GM18873 (cell line): ENCODE measurements at regions not wholly inside any gene's neighbourhood (a gene's known extent, or its start where the extent isn't known, plus 50 kb on each side); places are given as distances from the start of the nearest gene placed in this dataset.
"Not testable (repeated sequence)": the region's sequence is repeated elsewhere in the genome, so short reads cannot be mapped to it uniquely, and the experiment has no call there.

Source experiments
- ATAC-seq: cut with Tn5 transposase; IDR thresholded peaks from one replicate; pipeline ENCODE4 v1.9.1; 2021; ENCODE audit warnings: mild to moderate bottlenecking, moderate library complexity, moderate number of reproducible peaks; ENCODE audit not compliant: unreplicated experiment, low FRiP score

DNA sequence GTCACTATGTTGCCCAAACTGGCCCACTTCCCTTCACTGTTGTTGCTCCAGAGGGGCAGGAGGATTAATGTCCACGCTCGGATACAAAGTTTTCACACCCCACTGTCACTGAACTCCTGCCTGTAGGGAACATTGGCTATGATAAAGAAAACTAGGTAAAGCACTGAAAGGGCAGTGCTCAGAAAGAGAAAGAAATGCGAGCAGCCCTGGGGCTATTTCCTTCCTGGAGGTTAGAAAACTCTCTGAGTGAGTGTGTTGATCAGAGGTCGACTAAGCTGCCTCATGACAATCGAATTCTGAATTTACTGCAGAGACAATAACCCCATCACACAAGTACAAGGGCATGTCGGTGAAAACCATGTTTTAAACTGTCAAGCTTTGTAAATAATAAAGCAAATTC, 227.2 kb upstream of the PITRM1 start:
- no peak for ATAC-seq

DNA sequence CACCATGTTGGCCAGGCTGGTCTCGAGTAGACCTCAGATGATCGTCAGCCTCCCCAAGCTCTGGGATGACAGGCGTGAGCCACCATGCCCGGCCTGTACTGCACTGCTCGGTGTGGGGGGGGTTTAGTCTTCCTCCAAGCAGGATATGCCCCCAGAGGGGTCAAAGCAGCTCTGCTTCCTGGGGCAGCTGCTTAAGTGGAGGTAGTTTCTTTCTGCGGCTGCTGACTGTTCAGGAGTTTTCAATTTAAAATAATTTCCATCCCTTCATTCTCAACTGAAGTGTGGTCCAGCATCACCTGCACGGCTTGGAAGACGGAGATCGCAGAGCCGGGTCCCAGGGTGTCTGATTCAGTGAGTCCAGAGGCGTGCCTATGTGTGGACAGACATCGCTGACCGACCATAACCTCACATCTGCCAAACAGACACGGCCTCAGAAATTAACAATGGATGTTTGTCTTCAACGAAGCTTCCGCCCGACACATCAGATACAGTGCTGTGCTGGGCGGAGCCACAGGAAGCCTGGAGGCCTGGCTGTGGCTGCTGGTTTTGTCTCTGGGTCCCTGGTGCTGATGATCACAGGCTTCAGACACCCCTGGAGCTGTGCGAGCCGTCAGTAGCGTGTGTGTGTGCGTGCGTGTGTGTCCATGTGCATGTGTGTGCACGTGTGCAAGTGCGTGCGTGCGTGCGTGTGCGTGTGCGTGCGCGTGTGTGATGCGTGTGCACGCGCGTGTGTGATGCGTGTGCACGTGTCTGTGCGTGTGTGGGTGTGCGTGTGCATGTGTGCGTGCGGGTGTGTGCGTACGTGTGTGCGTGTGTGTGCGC, 226.5 kb upstream of the PITRM1 start:
- no peak for ATAC-seq

DNA sequence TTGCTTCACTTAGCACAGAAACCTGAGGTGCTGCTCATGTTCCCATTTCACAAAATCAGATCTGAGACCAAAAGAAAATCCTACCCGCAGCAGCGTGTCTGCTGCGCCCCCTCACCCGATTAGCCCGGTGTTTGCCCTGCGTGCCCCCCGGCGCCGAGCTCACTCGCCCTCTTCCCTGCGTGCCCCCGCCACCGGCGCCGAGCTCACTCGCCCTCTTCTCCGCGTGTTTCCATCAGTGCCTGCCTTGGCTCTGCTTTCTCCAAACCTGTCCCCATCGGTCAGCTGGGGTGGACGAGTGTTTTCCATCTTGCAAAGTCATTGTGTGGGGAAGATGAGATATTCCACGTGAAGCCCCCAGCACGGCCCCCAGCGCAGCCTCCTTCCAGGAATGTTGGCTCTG, 225.3 kb upstream of the PITRM1 start:
- no peak for ATAC-seq

DNA sequence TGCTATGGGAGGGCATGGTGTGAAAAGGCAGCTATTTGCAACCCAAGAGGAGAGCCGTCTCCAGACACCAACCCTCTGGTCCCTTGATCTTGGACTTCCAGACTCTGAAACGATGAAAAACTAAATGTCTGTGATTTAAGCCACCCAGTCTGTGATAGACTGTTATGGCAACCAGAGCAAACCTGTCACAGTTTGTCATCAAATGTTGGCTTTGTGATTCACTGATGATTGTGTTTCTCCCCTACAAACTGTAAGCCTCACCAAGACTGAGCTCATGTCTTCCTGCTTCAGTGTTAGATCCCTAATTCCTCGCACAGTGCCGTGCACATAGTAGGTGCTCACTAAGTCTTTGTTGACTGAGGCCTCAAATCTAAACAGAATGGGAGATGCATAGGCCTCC, 224.6 kb upstream of the PITRM1 start:
- no peak for ATAC-seq

DNA sequence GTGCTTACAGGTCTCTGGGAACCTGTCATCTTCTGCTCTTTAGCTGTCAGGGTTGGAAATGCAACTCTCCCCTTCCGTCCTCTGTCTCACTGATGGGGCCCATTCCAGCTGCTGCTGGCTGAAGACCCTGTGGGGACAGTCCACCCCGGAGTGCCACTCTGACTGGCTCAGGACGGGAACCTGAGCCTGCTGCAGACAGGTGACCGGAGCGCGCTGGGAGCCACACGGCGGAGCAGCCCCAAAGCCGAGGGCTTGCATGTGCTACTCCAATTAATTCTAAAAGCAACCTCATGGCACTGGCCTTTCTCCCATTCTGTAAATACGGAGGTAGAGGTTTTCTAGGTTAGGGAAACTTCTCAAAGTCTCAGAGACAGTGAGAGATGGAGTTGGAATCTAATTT, 223.5 kb upstream of the PITRM1 start:
- no peak for ATAC-seq

DNA sequence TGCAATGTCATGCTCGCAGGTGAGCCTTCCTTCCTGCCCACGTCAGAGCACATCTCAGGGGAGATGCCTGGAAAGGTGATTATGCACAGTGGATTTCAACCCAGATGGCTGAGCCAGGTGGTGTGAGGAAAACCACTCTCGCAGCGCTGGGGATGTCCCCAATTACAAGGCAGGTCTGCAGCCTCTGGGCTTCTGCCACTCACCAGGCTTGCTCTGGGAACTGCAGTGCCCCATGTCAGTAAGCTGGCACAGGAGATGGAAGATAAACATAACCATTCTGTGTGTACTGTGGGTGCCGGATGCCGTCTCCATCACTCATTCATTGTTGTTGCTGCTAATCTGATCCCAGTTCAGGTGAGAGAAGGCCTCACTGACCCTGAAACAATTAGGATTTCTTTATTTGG, 222.9 kb upstream of the PITRM1 start:
- no peak for ATAC-seq

DNA sequence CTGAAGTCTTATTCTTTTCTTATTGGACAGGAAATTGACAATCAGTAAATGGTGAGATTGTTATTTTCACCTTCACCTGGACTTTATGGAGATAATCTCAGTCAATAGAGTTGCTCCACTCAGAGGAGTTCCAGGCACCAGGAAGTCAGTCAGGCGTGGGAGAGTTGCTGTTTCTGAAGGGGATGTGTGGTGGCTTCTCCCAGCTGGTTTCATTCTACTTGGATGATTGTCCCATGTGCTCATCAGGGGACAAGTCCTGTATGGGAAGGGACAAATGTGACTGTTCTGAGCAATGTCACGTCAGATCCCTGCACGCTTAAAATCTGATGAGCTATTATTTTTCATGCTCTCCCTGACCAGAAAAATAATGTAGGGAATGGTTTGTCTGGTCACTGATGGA, 222.5 kb upstream of the PITRM1 start:
- no peak for ATAC-seq

- no peak for ATAC-seq
Observed at GRCh38 chr10:3393958-3394357, 221.4 kb upstream of the PITRM1 start.

DNA sequence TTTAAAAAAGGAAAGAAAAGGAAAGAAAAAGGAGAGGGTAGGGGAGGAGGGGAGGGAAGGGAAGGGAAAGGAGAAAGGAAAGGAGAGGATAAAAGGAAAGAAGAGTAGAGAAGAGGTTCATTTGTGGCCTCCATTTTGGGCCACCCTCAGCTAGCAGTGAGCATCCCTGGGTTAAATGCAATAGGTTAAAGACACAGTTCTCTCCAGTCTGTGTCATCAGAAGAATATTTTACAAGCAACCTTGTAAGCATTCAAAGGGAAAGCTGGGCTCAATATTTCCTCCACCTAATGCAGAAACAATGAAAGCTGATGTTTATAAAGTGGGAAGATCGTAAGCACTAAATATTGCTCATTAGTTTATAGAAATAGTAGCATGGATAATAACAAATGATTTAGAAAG, 219.1 kb upstream of the PITRM1 start:
- no peak for ATAC-seq

- ATAC-seq, result no peak
Observed at GRCh38 chr10:3389130-3389529, 216.5 kb upstream of the PITRM1 start.

DNA sequence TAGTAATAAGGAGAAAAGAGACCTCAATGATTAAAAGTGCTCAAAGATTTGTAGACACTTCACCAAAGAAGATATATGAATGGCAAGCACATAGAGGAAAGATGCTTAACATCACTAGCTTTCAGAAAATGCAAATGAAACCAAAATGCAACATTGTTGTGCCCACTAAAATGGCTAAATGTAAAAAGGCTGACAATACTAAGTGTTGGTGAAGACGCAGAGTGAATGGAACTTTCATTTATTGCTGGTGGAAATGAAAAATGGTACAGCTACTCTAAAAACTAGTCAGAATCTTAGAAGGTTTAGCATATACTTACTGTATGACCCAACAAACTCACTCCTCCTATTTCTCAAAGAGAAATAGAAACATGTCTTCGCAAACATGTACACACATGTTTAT, 212.9 kb upstream of the PITRM1 start:
- no peak for ATAC-seq

DNA sequence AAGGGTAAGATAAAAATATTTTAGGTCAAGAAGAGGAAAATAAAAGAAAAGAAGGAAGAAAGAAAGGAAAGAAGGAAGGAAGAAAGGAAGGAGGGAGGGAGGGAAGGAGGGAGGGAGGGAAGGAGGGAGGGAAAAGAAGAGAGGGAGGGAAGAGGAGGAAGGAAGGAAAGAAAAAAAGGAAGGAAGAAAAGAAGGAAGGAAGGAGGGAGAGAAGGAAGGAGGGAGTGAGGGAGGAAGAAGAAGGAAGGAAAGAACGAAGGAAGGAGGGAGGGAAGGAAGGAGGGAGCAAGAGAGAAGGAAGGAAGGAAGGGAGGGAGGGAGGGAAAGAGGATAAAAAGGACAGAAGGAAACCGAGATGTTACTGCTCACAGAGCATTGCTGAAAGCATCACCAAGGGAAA, 209.5 kb upstream of the PITRM1 start:
- ATAC-seq, result no peak

- no peak for ATAC-seq
Observed at GRCh38 chr10:3380406-3381050, 207.9 kb upstream of the PITRM1 start.

DNA sequence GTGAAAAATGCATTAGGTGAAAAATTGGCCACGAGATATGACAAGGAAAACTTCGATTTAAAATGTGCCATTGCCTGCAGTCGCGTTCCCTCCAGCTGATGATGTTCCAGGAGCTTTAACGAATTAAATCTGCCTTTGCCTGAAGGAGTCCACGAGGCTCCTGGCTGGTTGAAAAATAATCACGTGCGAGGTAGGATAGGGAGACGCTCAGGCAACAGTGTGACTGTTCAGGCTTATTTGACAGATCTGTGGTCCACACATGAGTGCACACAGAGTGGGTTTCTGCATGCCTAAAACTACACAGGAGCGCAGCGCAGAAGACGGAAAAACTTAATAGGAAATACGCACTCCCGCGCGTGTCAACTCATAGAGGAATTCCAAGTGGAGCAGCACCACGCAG, 204.0 kb upstream of the PITRM1 start:
- no peak for ATAC-seq

DNA sequence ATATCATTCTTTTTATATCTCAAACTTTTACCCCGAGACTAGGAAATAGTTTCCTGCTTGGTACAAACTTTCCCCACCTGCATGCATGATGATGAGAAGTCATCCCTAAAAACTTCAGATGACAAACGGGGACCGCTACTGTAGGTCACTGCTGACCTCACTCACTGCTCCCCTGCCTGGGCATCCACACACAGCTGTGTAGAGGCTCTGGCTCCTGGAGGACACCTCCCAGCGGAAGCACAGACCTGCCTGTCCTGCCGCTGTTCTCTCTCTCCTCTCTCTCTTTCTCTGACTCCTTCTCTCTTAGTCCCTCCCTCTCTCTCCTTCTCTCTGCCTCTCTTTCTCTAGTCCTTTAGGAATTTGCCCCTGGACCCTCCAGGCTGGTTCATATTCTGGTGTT, 202.9 kb upstream of the PITRM1 start:
- no peak for ATAC-seq

- no peak for ATAC-seq
Observed at GRCh38 chr10:3374914-3375313, 202.3 kb upstream of the PITRM1 start.

- not testable (repeated sequence) for ATAC-seq
Observed at GRCh38 chr10:3373374-3374027, 200.9 kb upstream of the PITRM1 start.

GRCh38 chr10:3372281-3372680, 199.7 kb upstream of the PITRM1 start:
- no peak for ATAC-seq

GRCh38 chr10:3371624-3372023, 199.0 kb upstream of the PITRM1 start:
- ATAC-seq, result not testable (repeated sequence)

GRCh38 chr10:3366735-3367405, 194.3 kb upstream of the PITRM1 start:
- ATAC-seq, result no peak

- ATAC-seq, result no peak
Observed at GRCh38 chr10:3366043-3366442, 193.5 kb upstream of the PITRM1 start.
